H9 (cell line): ENCODE measurements at regions not wholly inside any gene's neighbourhood (a gene's known extent, or its start where the extent isn't known, plus 50 kb on each side); places are given as distances from the start of the nearest gene placed in this dataset.
"Not testable (repeated sequence)": the region's sequence is repeated elsewhere in the genome, so short reads cannot be mapped to it uniquely, and the experiment has no call there.

Experiments
- DNase-seq: peaks from one replicate; pipeline ENCODE4 v3.0.0-alpha.2; 2017
- H2AFZ ChIP-seq: one replicate; pipeline ENCODE4 v1.6.1; 2013; ENCODE audit warnings: mild to moderate bottlenecking, low read length, control low read depth, moderate library complexity
- H2AK5ac ChIP-seq: 2 replicates; pipeline ENCODE4 v1.6.1; 2013; ENCODE audit warnings: low read length, control low read depth, mixed read lengths; ENCODE audit not compliant: insufficient read length
- H2BK120ac ChIP-seq: one replicate; pipeline ENCODE4 v1.6.1; 2013; ENCODE audit warnings: low read depth, mild to moderate bottlenecking, low read length, control low read depth, inconsistent platforms; ENCODE audit not compliant: poor library complexity, severe bottlenecking
- H2BK12ac ChIP-seq: 2 replicates; pipeline ENCODE4 v1.6.1; 2013; ENCODE audit warnings: low read length, control low read depth, mixed read lengths, low read depth; ENCODE audit not compliant: insufficient read length
- H2BK15ac ChIP-seq: 2 replicates; pipeline ENCODE4 v1.6.1; 2013; ENCODE audit warnings: low read depth, low read length, control low read depth
- H2BK20ac ChIP-seq: one replicate; pipeline ENCODE4 v1.6.1; 2013; ENCODE audit warnings: low read depth, mild to moderate bottlenecking, low read length, control low read depth, inconsistent platforms; ENCODE audit not compliant: poor library complexity, severe bottlenecking
- H2BK5ac ChIP-seq: 2 replicates; pipeline ENCODE4 v1.6.1; 2013; ENCODE audit warnings: low read length, control low read depth, mixed read lengths; ENCODE audit not compliant: insufficient read length
- H3K14ac ChIP-seq: 2 replicates; pipeline ENCODE4 v1.6.1; 2013; ENCODE audit warnings: low read length, control low read depth; ENCODE audit not compliant: insufficient read depth
- H3K18ac ChIP-seq: 2 replicates; pipeline ENCODE4 v1.6.1; 2013; ENCODE audit warnings: low read depth, mild to moderate bottlenecking, mixed read lengths, low read length, control low read depth; ENCODE audit not compliant: insufficient read length
- H3K23ac ChIP-seq: 2 replicates; pipeline ENCODE4 v1.6.1; 2013; ENCODE audit warnings: low read length, control low read depth, mixed read lengths, low read depth; ENCODE audit not compliant: insufficient read length
- H3K23me2 ChIP-seq: 2 replicates; pipeline ENCODE4 v1.6.1; 2013; ENCODE audit warnings: low read depth, mild to moderate bottlenecking, mixed read lengths, low read length, control low read depth; ENCODE audit not compliant: insufficient read length, poor library complexity, severe bottlenecking
- H3K27ac ChIP-seq: 2 replicates; pipeline ENCODE4 v1.5.1; 2013; ENCODE audit warnings: low read length, control low read depth, mixed read lengths, low read depth; ENCODE audit not compliant: insufficient read length
- H3K27me3 ChIP-seq: 2 replicates; pipeline ENCODE4 v1.6.1; 2013; ENCODE audit warnings: low read length, control low read depth, inconsistent platforms; ENCODE audit not compliant: insufficient read depth
- H3K4ac ChIP-seq: 2 replicates; pipeline ENCODE4 v1.6.1; 2013; ENCODE audit warnings: low read depth, mild to moderate bottlenecking, control low read depth, inconsistent platforms, low read length, moderate library complexity
- H3K4me1 ChIP-seq: 2 replicates; pipeline ENCODE4 v1.6.1; 2013; ENCODE audit warnings: low read length, control low read depth, inconsistent platforms; ENCODE audit not compliant: insufficient read depth
- H3K4me2 ChIP-seq: 2 replicates; pipeline ENCODE4 v1.6.1; 2013; ENCODE audit warnings: low read length, control low read depth, mixed read lengths; ENCODE audit not compliant: insufficient read length, insufficient read depth
- H3K56ac ChIP-seq: 2 replicates; pipeline ENCODE4 v1.6.1; 2013; ENCODE audit warnings: low read depth, mild to moderate bottlenecking, mixed read lengths, low read length, control low read depth; ENCODE audit not compliant: insufficient read length
- H3K79me1 ChIP-seq: 2 replicates; pipeline ENCODE4 v1.6.1; 2013; ENCODE audit warnings: low read depth, mild to moderate bottlenecking, moderate library complexity, low read length, control low read depth, inconsistent platforms; ENCODE audit not compliant: insufficient read depth, poor library complexity, severe bottlenecking
- H3K79me2 ChIP-seq: 2 replicates; pipeline ENCODE4 v1.6.1; 2013; ENCODE audit warnings: low read length, control low read depth, inconsistent platforms; ENCODE audit not compliant: insufficient read depth
- H3K9ac ChIP-seq: 2 replicates; pipeline ENCODE4 v1.6.1; 2013; ENCODE audit warnings: low read length, control low read depth, mixed read lengths; ENCODE audit not compliant: insufficient read length; ENCODE audit errors: extremely low read depth
- H3K9me3 ChIP-seq: one replicate; pipeline ENCODE4 v1.6.1; 2013; ENCODE audit warnings: low read depth, low read length, inconsistent platforms; ENCODE audit not compliant: control insufficient read depth
- H3T11ph ChIP-seq: one replicate; pipeline ENCODE4 v1.6.1; 2013; ENCODE audit warnings: mild to moderate bottlenecking, low read length, control low read depth, inconsistent platforms
- H4K20me1 ChIP-seq: one replicate; pipeline ENCODE4 v1.6.1; 2013; ENCODE audit not compliant: control insufficient read depth, insufficient read length, insufficient read depth
- H4K5ac ChIP-seq: 2 replicates; pipeline ENCODE4 v1.6.1; 2013; ENCODE audit warnings: low read depth, mild to moderate bottlenecking, mixed read lengths, low read length, control low read depth; ENCODE audit not compliant: insufficient read length
- H4K8ac ChIP-seq: replicated peaks from 2 replicates; pipeline ENCODE4 v1.6.1; 2013; ENCODE audit warnings: low read length, control low read depth, mixed read lengths, low read depth; ENCODE audit not compliant: insufficient read length
- H4K91ac ChIP-seq: 2 replicates; pipeline ENCODE4 v1.6.1; 2013; ENCODE audit warnings: low read depth, mild to moderate bottlenecking, moderate library complexity, mixed read lengths, low read length, control low read depth; ENCODE audit not compliant: insufficient read length
- H3K27ac Mint-ChIP-seq, 3 experiments: 2 replicates in 2 of 3; 3 replicates in 1 of 3; pipeline ENCODE4 v1.8.0; 2020 to 2021; ENCODE audit warnings: mixed read lengths in 3 of 3, mild to moderate bottlenecking in 1 of 3, moderate library complexity in 1 of 3
- H3K27me3 Mint-ChIP-seq: 2 replicates; pipeline ENCODE4 v1.8.0; 2021; ENCODE audit warnings: low read depth, mild to moderate bottlenecking, moderate library complexity, mixed read lengths
- H3K36me3 Mint-ChIP-seq, 3 experiments: 2 replicates in 2 of 3; 3 replicates in 1 of 3; pipeline ENCODE4 v1.8.0; 2020 to 2021; ENCODE audit warnings: low read depth in 3 of 3, mixed read lengths in 3 of 3; ENCODE audit not compliant: insufficient read depth in 1 of 3
- H3K4me1 Mint-ChIP-seq, 2 experiments: 2 replicates each; pipeline ENCODE4 v1.8.0; 2020; ENCODE audit warnings: mixed read lengths in 2 of 2
- H3K4me3 Mint-ChIP-seq, 2 experiments: 2 replicates in 1 of 2; 3 replicates in 1 of 2; pipeline ENCODE4 v1.8.0; 2020 to 2021; ENCODE audit warnings: mild to moderate bottlenecking in 2 of 2, mixed read lengths in 2 of 2, moderate library complexity in 1 of 2
- H3K9me3 Mint-ChIP-seq, 2 experiments: 2 replicates in 1 of 2; 3 replicates in 1 of 2; pipeline ENCODE4 v1.8.0; 2020; ENCODE audit warnings: mild to moderate bottlenecking in 2 of 2, mixed read lengths in 2 of 2, moderate library complexity in 1 of 2
- WGBS: extraction: QIAGEN DNeasy Blood & Tissue Kit; methylation state at CpG from one replicate; pipeline ENCODE4 v1.1.7; 2013; ENCODE audit warnings: missing lambda C conversion rate, low lambda C conversion rate, mixed read lengths; ENCODE audit not compliant: insufficient read length; ENCODE audit errors: extremely low coverage; 5-methylcytosine and 5-hydroxymethylcytosine counted together

- H4K91ac ChIP-seq, H3K4me3 Mint-ChIP-seq, H2BK12ac ChIP-seq, H2AFZ ChIP-seq, H3K9ac ChIP-seq, H3K4me1 ChIP-seq, H3K9me3 ChIP-seq, H3K4ac ChIP-seq, H3K56ac ChIP-seq, H2AK5ac ChIP-seq, H3K18ac ChIP-seq, H3K27ac ChIP-seq, H3K23me2 ChIP-seq, H3K4me1 Mint-ChIP-seq, H3K4me2 ChIP-seq, H3K23ac ChIP-seq, H4K8ac ChIP-seq, H4K5ac ChIP-seq, H4K20me1 ChIP-seq, H2BK15ac ChIP-seq, H3T11ph ChIP-seq, H3K27me3 Mint-ChIP-seq, H2BK20ac ChIP-seq, H2BK5ac ChIP-seq, H3K27ac Mint-ChIP-seq, H3K14ac ChIP-seq, H3K36me3 Mint-ChIP-seq, H3K79me1 ChIP-seq, H2BK120ac ChIP-seq, H3K27me3 ChIP-seq, H3K79me2 ChIP-seq: not testable (repeated sequence)
- DNase-seq = peak; percentile 39
- peaks cover 0 to 39% of the 10 kb centered on the region in 2 experiments; a peak in 2 of 5 replicates for H3K9me3 Mint-ChIP-seq
- WGBS = no CpG with 5 or more reads among the region's 30 CpGs
These were observed 325.4 kb downstream of the PPP1R3A start for GRCh38 chr7:113593455-113593854.

- not testable (repeated sequence) for H3K4me2 ChIP-seq, H3K4me3 Mint-ChIP-seq, H3K36me3 Mint-ChIP-seq, H3K23me2 ChIP-seq, H2BK5ac ChIP-seq, H3K9me3 ChIP-seq, H3K79me1 ChIP-seq, H2BK12ac ChIP-seq, H3T11ph ChIP-seq, H3K56ac ChIP-seq, H2BK20ac ChIP-seq, H4K20me1 ChIP-seq, H3K23ac ChIP-seq, H2BK120ac ChIP-seq, H3K14ac ChIP-seq, H3K27me3 ChIP-seq, H4K5ac ChIP-seq, H3K27ac ChIP-seq, H4K91ac ChIP-seq, DNase-seq, H2AK5ac ChIP-seq, H3K18ac ChIP-seq, H3K9ac ChIP-seq, H3K27ac Mint-ChIP-seq, H3K79me2 ChIP-seq, H2AFZ ChIP-seq, H2BK15ac ChIP-seq, H3K27me3 Mint-ChIP-seq, H3K4me1 Mint-ChIP-seq, H3K4me1 ChIP-seq, H4K8ac ChIP-seq, H3K4ac ChIP-seq
- H3K9me3 Mint-ChIP-seq = peaks cover 0 to 34% of the 10 kb centered on the region in 2 experiments; a peak in 2 of 5 replicates
- WGBS = no CpG with 5 or more reads among the region's 8 CpGs
These were observed 325.9 kb downstream of the PPP1R3A start for GRCh38 chr7:113592924-113593323.
